ENCODE measurements at regions not wholly inside any gene's neighbourhood (a gene's known extent, or its start where the extent isn't known, plus 50 kb on each side); places are given as distances from the start of the nearest gene placed in this dataset.

DNA sequence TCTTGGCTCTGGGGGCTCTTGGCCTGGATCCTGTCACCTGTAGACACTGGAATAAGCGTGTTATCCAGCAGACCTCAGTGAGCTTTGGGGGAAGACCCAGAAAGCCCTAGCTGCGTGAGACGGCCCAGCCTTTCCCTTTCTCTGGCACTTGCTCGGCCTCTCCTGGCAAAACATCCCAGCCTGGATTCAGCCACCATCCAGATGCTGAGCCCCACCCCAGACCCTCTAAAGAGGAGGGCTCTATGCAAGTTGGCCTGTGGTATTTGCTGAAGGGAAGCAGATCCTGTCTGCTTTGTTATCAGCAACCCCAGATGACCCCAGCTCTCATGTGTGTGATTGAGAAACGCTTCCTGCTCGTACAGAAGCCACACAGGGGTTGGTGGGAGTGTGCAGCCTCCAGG lies 267.2 kb downstream of the FAM43A start:
- TF ChIP-seq SUZ12 (IDR thresholded peaks at IDR 0.05) (no peak), FOXK2 (IDR thresholded peaks at IDR 0.05) (no peak), ZNF384 (IDR thresholded peaks at IDR 0.05) (no peak), FOXM1 (IDR thresholded peaks at IDR 0.05; ENCODE audit: borderline replicate concordance) (no peak), L3MBTL2 (conservative IDR thresholded peaks at IDR 0.05) (no peak), BHLHE40 (IDR thresholded peaks at IDR 0.05; ENCODE audit: borderline replicate concordance) (no peak), NFRKB (IDR thresholded peaks at IDR 0.05) (no peak), CTBP1 (IDR thresholded peaks at IDR 0.05; ENCODE audit: borderline replicate concordance) (no peak), FOXA1 (IDR thresholded peaks at IDR 0.05) (no peak), TARDBP (IDR thresholded peaks at IDR 0.05) (no peak), SP1 (IDR thresholded peaks at IDR 0.05) (no peak)
